Left cardiac atrium (tissue), 4 donors: ENCODE measurements at regions not wholly inside any gene's neighbourhood (a gene's known extent, or its start where the extent isn't known, plus 50 kb on each side); places are given as distances from the start of the nearest gene placed in this dataset.
A peak's percentile ranks its signal among the peaks of the same experiment; 100 is the strongest.

ENCODE experiments used
- ATAC-seq, 2 donors: fragments of 200-7000 bp; cut with Tn5 transposase; one replicate each; pipeline ENCODE4 v1.9.1; 2020; ENCODE audit warnings: mild to moderate bottlenecking in 2 of 2, moderate library complexity in 2 of 2
- DNase-seq: peaks from one replicate; pipeline ENCODE4 v3.0.0-alpha.2; 2020
- intact Hi-C, 2 donors: fragments of 100-400 bp; cut with DNase I; formaldehyde crosslinking; loops; one replicate each; pipeline versions ENCODE4 v1.14.1 to v1.15.1; 2022 to 2023
- donor health status: DM: no; HTN: yes; CAD: no.
- donor health status: DM: no; HTN: yes; CAD: no; lungs with severe emphysema.
- donor health status: DM: yes; HTN: yes; CAD: no.
- donor health status: Dilated cardiomyopathy.

DNA sequence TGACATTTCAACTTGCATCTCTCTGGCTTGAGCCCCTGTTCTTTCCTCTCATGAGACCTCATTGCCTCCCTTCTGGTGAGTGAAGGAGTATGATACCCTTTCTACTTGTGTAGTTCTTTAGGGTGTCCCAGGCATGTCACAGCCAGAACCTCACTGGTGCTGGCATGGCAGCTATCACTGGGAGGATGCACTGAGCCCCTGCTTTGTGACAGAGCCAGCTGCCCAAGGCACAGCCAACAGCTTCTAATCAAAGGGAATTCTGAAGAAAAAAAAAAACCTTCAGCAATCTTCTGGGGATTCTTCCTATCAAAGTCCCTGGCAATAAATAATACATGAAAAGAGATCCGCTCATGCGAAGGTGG lies 652.6 kb upstream of the KLF4 start:
- peak in 1 of 2 donors; percentile 20 for ATAC-seq
- intact Hi-C loops = no loop called here
- DNase-seq = no peak

DNA sequence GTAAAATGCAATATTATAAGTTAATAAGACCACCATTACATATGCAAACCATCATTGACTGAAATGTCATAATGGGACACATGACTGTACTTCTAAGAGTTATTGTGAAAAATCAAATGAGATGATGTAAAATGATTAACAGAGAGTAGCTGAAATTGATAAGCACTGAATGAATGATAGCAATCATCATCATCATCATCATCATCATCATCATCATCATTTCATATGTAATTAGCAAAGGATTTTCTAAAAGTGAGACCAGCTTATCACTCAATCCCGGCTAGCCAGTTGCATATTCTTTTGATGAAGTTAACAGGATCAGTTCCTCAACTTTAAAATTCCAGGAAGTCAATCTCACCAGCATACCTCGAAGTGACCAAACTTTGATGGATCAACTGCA lies 650.3 kb upstream of the KLF4 start:
- ATAC-seq (no peak), DNase-seq (no peak)
- intact Hi-C loops = no loop called here

DNA sequence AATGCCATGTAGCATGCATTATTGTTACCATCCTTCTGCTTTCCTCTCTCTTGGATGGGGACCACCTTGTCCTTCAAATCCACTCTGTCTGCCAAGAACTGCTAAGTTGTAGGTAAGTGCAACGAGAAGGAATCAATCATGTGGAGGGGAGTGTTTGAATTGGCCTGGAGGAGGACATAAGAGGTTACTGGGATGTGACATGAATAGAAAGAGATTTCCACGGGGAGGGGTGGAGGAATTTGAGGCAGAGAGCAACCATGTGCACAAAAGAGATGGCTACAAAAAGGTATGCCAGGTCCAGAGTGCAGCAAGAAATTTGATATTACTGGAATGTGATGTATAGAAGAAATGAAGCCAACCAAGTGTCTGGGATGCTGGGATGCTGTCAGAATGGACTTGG lies 648.9 kb upstream of the KLF4 start:
- ATAC-seq = no peak
- intact Hi-C loops = no loop called here
- DNase-seq = no peak

DNA sequence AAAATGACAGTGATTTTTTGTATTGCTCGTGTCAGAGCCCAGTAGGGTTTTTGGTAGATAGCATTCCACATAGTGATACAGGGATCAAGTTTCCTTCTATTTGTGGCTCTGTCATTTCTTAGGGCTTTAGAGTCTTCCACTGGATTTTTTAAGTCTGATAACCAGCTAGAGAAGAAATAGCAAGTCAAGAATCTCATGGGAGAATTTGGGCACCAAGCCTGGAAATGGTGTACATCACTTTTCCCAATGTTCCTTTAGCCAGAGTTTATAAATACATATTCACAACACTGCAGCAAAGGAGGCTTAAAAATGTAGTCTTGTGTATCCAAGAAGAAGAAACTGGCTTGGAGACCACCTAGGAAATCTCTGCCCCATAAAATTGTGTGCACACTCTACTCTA lies 647.1 kb upstream of the KLF4 start:
- DNase-seq (no peak), ATAC-seq (no peak)
- intact Hi-C loops = no loop called here

DNA sequence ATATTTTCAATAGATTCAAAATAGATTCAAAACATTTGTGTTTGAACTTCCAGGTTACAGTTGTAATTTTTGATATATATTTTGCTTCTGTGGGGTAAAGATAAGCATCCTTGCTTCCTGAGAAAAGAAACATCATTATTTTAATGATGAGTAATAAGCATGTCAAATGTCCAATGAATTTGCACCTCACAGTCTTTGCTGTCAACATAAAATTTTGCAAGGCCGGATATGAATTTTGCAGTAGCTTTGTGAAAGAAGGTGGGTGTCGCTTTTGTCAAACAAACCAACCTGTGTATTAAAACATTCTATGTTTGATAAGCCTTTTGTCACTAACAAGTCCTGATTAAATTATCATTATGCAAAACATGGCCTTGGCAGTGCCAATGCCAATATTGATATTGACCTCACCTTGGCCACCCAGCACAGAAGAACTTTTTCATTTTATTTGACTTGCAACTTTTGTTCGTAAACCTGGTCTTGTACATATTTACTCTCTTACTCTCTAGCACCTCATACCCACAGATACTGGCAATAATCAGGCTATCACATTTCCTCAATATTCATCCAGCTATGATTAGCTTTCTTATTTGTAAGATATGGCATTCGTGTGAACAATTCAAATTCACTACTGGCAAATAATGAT lies 645.0 kb upstream of the KLF4 start:
- intact Hi-C loops = no loop called here
- DNase-seq (no peak), ATAC-seq (no peak)

DNA sequence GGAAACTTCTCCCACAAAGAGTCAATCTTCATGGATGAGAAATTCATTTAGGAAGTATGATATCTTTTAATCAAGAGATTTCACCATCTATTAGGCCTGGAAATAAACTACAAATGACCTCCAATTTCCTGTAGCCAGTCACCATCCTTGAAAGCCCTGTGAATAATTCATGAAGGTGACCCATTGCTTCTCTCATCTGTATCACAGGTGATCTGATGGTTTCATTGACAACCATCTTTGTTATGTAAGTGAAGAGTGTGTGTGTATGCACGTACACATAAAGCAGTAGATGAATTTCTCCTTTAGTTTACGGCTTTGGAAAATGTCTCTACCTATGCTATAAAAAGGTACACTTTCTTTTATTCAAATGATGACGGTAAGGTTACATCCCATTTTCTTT lies 644.1 kb upstream of the KLF4 start:
- ATAC-seq = no peak
- intact Hi-C loops = no loop called here
- no peak for DNase-seq

DNA sequence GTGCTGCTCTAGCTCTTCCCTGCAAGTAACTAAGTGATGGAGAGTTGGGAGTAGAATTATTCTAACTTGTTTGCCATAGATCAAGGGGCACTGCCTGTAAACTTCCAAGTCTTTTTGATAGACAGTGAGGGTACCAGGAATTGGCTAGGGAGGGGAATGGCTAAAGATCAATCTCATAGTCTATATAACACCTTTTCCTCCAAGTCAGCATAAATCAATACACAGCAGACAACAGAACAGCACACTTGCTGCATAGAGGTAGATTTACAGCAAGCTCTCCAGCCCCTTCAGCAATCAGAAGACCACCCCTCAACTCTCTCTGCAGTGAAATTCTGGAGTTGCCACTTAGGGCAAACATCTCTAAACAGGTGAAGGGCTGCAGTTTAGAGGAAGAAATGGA lies 643.5 kb upstream of the KLF4 start:
- ATAC-seq = no peak
- DNase-seq = no peak

DNA sequence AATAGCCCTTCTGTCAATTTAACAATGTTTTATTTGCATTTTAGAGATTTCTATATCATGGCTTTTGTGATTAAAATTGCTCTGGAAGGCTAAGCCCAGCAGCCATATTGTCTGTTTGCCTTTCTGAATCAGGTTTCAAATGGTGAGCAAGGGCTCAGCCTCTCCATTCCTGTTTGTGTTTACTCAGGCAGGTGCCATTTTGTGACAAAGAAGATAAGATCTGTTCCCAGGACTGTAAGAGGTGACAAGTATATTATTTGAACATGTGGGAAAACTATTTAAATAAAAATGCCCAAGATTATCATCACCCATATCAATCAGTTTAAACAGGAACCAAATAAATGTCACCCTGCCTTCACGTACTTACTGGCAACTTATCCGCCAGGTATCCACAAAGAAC lies 641.3 kb upstream of the KLF4 start:
- DNase-seq (no peak), ATAC-seq (no peak)
- intact Hi-C loops = no loop called here

More for the DNA sequence above, 643.5 kb upstream of the KLF4 start:
- intact Hi-C loops = no loop called here

DNA sequence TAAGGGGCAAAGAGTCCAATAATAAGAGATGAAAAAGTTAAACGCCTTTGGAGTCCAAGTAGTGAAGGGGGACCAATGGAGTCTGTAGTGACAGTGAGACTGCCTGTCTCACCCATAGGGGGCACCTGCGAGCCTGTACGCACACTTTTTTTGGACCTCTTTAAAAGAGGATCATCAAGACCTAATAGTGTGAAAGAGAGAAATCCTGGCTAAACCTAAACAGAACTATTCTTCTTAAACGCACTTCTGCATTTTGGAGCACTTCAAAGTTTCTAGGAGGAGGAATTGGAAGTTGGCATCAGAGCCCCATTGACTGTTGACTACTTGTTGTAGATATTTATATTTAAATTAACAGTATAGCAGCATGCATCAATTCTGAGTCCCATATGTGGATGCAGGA lies 636.1 kb upstream of the KLF4 start:
- ATAC-seq (no peak), DNase-seq (no peak)
- intact Hi-C loops = no loop called here

DNA sequence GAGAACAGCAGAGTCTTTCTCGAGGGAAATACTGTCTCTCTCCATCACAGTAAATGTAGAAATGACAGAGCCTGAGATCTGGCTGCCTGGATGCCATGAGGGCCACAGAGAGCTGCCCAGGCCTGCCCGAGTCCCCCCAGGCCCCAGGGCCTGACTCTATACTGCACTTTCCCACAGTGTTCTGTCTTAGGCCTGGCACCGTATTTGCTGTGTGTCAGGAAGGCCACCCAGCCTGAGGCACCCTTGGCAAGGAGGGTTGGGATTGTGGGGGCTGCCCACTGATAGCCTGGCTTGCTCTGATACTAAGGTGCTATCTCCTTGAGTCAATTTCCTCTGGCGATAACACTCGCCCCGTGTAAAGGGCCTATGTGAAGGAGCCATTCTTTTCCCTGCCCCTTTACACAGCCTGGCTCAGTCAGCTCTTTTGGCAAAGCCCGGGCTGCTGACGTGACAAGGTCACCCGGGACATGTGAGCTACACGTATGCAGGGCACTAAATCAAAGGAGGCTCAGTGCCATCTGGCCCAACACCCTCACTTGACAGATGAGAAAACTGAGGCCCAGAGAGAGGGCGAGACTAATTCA lies 630.1 kb upstream of the KLF4 start:
- ATAC-seq (peak; percentile 30 to 68), DNase-seq (peak; percentile 61)
- intact Hi-C loops = no loop called here

DNA sequence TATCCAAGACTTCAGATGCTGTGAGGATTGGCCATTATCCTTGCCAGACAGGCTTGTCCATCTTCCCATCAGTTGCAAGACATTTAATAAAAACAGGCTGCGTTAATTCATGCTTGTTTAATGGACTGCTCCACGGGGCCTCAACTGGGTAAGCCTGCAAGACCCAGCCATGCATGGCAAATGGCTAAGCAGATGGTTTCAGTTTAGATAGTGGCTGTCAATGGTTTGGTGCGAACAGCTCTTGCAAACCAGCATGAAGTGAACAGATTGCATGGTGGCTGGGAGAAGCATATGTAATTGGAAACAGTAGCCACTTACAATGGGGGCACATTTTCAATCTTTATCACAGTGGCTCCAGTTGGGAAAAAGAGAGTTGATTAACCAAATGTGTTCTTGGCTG lies 628.2 kb upstream of the KLF4 start:
- intact Hi-C loops = no loop called here
- ATAC-seq = no peak
- no peak for DNase-seq

DNA sequence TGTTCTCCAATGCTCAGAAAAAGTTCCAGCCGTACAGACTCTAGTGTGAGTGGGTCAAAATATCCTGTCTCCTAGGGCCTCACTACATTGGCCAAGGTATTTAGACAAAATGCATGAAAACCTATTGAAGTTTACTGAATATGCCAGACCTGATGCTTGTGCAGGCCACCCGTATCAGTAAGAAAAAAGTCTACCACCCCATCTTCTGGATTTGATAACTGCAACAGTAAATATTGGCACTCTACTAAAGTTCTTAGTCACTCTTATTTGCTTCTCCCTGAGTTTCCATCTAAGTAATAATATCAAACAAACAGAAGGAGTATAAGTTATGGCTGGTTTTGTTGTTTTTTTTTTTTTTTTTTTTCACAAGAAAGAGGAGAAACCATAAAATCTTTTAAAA lies 627.7 kb upstream of the KLF4 start:
- ATAC-seq (no peak), DNase-seq (no peak)
- intact Hi-C loops = no loop called here

DNA sequence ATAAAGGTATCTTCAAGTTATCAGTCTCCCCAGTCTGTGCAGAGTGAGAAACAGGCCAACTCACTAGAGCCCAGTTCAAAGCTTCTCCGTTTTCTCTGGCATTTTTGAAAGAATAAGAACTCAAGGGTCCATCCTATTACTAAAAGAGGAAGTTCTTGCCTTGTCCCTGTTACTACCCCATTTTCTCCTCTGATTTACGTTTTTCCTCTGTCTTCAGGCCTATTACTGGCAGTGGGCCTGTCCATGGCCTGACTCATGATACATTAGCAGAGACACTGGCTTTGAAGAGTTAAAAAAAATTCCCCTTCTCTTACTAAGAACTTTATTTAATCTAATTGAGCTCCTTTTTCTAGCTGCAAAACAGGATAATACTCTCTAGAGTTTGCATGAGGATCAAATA lies 624.0 kb upstream of the KLF4 start:
- intact Hi-C loops = no loop called here
- ATAC-seq (peak in 1 of 2 donors; percentile 21), DNase-seq (no peak)

DNA sequence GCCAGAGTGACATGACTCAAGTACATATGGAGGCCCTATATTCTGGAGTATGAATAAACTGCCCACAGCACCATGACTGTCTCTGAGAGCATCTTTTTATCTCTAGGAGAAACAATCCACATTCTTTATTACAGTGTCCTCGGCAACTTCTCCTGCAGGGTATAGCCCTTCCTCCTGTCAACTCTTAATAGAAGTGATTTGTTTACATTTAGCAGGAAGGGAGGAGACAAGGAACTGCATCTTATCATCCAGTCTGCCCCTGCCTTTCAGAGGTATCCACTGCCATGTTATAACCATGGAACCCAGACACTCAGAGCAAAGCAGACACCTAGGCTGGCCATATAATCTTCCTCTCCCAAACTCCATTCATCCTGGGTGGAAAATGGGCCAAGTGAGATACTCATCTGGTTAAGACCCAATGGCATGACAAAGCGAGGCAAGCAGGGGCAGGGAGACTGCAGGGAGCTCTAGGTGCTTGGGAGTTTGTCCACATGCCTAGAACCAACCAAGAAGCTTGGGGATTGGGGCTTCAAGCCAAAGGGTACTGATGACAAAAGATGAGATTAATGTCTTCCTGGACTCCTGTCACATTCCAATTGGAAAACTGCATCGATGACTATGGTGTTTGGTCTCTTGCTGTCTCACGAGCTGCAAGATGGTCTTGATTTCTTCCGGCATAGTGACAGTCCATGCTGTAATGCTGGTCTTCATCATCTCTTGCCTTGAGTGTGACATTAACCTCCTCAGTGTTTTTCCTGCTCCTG lies 620.5 kb upstream of the KLF4 start:
- DNase-seq (no peak), ATAC-seq (no peak)
- intact Hi-C loops = no loop called here

DNA sequence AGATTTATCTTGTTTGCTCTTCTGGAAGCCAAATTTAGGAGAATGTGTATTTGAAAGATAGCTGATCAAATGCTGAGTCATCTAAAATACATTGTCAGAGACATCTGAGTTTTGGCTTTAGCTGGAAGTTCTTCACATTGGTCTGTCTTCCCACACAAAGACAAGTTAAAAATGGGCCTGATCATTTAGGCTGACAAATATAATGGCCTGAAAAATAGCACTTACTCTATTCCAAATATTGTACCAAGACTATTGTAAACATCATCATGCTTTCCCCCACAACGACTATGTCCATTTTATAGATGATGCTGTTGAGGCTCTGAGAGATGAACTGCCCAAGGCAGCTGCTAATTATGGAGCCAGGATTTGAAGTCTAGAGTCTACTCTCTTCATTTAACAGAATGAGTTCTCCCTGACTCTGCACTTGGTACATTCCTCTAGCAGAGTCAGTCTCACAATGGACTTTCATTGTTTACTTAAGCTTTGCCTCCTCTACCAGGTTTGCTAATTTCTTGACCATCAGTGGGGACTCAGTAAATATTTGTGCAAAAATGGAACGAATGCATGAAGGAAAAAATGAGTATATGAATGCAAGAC lies 619.4 kb upstream of the KLF4 start:
- DNase-seq = no peak
- no peak for ATAC-seq
- intact Hi-C loops = no loop called here

DNA sequence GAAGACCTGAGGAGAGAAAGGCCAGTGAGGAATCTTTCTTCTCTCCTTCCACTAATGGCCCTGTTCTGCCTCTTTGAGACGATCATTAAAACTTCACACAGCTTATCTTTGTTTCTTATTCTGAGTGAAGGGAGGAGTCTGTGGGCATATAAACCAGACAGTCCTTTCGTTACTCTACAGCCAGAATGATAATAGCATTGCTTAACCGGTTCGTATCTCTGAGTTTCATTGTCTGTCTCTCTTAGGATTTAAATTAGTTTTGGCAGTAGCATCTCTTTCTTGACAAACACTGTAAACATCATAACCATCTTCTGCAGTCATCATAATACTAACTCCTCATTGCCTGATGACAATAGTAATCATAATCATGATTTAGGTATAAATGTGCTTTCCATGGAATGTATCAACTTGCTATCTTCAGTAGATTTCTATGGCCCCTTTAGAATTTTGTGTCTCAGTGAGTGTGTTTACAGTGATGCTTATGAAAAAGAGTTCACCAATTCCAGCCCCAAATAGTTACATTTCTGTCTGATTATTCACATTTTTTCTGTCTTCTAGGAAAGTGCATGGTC lies 618.8 kb upstream of the KLF4 start:
- ATAC-seq (no peak), DNase-seq (no peak)
- intact Hi-C loops = no loop called here

DNA sequence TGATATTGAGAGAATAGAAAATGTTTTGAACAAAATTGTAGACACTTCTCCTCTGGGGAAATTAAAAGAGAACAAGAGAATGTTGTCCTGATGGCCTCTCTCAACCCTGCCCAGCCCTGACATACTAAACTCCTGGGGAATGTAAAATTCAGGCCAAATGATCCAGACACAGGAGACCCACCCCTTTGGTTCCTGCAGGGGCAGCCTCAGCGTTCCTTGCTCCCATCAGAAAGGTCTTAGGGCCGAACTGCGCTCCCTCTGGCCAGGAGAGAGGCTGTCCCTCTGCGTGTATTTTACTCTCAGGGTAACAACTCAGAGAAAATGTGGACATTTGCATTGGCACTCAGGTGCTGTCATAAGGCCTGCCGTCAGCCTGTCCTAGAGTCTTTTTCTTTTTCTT lies 616.3 kb upstream of the KLF4 start:
- intact Hi-C loops = no loop called here
- DNase-seq = no peak
- peak in 1 of 2 donors; percentile 47 for ATAC-seq

DNA sequence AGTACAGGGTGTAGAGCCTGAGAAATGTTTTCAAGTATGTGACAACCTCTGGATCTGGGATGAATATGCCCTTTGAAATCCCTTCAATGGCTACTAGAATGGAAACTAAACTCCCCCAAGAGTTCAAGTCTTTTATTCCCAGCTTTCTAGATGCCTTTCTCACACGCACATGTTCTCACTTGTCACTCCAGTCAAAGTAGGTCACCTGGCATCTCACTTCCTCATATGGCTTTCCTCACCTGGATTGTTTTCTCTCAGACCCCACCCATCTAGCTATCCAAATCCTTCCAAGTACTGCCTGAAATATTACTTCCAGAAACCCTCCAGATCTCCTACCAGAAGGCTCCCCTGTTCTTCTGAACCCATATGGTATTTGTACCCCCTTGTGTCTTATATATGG lies 615.4 kb upstream of the KLF4 start:
- intact Hi-C loops = no loop called here
- DNase-seq (no peak), ATAC-seq (no peak)

DNA sequence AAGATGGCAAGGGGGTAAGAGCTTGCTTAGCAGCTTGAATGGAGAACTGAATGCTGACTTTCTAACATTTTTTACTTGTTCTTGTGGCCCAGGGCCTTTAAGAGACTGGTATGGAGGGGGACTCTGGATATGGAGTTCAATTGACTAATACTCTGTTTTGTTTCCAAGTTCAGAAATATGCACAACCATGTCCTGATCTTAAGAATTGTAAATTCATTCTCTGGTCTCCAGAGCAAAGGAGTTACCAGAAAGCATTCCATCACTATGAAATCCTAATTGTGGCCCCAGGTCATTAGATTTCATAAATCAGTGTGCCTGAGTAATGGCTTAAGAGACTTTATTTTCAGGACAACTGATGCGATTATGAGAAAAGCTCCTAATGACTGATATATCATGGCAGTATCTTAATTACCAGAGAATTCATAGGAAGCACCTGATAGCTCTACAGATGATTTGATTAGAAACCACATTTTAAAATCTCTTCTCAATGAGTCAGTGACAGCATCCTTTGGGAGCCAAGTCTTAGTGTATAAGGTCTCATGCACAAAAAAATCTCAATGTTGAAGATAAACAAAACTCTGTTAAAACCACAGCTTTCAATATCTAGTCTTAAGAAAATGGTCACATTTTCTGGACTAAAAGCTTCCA lies 613.6 kb upstream of the KLF4 start:
- intact Hi-C loops = no loop called here
- ATAC-seq = no peak
- no peak for DNase-seq

DNA sequence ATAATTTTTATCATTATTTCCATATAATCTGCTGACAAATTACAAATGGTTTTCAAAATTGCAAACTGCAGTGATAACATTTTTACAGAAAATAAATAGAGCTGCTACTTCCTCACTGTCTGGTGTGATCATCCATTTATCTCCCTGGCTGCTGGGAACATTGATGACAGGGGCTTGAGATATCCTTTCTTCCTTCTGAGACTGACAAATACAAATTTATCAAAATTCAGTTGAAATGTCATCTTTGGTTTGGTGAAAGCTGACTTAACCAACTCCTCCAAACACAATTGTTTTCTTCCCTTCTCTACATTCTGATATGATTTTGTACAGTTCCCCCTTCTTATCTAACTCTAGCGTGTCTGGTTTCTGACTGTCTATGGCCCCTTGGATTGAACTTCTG lies 611.8 kb upstream of the KLF4 start:
- ATAC-seq (no peak), DNase-seq (no peak)
- intact Hi-C loops = no loop called here
